Endothelial cell of umbilical vein (primary cell): ENCODE measurements at regions not wholly inside any gene's neighbourhood (a gene's known extent, or its start where the extent isn't known, plus 50 kb on each side); places are given as distances from the start of the nearest gene placed in this dataset.

ENCODE experiments used
- EZH2 ChIP-seq: IDR thresholded peaks from 2 replicates; pipeline ENCODE4 v1.6.1; 2012; ENCODE audit warnings: borderline replicate concordance, low read depth, mild to moderate bottlenecking, moderate library complexity, low read length, inconsistent platforms; ENCODE audit not compliant: severe bottlenecking
- GATA2 ChIP-seq: IDR thresholded peaks from 2 replicates; pipeline ENCODE4 v1.7.0; 2011; ENCODE audit warnings: low read depth, mild to moderate bottlenecking, moderate library complexity, mixed read lengths, low read length; ENCODE audit not compliant: insufficient read length, insufficient read depth
- JUN ChIP-seq: IDR thresholded peaks from 2 replicates; pipeline ENCODE4 v1.6.1; 2011; ENCODE audit warnings: borderline replicate concordance, low read depth; ENCODE audit not compliant: insufficient read length, insufficient read depth
- MAX ChIP-seq: IDR thresholded peaks from 2 replicates; pipeline ENCODE4 v1.6.1; 2011; ENCODE audit not compliant: insufficient read depth, insufficient read length
- POLR2A ChIP-seq: IDR thresholded peaks from 2 replicates; pipeline ENCODE4 v1.6.1; 2012; ENCODE audit warnings: low read depth, mild to moderate bottlenecking, control low read depth, low read length
- POLR2AphosphoS5 ChIP-seq: IDR thresholded peaks from 2 replicates; pipeline ENCODE4 v1.6.1; 2012; ENCODE audit warnings: low read depth, mild to moderate bottlenecking, control low read depth, low read length, moderate library complexity; ENCODE audit not compliant: insufficient read depth
- TF ChIP-seq, protein P1 (sequence below), 2 donors: IDR thresholded peaks; 1 replicate in 1 of 2; 2 replicates in 1 of 2; pipeline ENCODE4 v1.5.1; 2011; ENCODE audit warnings: low read length in 2 of 2, mild to moderate bottlenecking in 2 of 2, moderate library complexity in 2 of 2, control low read depth in 1 of 2, inconsistent platforms in 1 of 2, low read depth in 1 of 2; ENCODE audit not compliant: insufficient read depth in 1 of 2; ENCODE audit errors: extremely low read depth in 1 of 2

DNA sequence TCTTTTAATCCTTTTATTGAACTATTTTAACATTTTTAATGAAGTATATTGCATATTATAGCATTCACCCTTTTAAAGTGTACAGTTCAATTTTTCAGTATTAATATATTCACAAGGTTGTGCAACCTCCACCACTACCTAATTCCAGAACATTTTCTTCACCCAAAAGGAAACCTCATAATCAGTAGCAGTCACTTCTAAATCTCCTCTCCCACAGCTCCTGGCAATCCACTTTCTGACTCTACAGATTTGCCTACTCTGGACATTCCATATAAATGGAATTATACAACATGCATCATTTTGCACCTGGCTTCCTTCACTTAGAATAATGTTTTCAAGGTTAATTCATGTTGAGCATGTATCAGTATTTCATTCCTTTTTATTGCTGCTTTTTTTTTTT, 55.0 kb upstream of the HRH1 start:
- TF ChIP-seq, protein P1, sequence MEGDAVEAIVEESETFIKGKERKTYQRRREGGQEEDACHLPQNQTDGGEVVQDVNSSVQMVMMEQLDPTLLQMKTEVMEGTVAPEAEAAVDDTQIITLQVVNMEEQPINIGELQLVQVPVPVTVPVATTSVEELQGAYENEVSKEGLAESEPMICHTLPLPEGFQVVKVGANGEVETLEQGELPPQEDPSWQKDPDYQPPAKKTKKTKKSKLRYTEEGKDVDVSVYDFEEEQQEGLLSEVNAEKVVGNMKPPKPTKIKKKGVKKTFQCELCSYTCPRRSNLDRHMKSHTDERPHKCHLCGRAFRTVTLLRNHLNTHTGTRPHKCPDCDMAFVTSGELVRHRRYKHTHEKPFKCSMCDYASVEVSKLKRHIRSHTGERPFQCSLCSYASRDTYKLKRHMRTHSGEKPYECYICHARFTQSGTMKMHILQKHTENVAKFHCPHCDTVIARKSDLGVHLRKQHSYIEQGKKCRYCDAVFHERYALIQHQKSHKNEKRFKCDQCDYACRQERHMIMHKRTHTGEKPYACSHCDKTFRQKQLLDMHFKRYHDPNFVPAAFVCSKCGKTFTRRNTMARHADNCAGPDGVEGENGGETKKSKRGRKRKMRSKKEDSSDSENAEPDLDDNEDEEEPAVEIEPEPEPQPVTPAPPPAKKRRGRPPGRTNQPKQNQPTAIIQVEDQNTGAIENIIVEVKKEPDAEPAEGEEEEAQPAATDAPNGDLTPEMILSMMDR (IDR thresholded peaks at IDR 0.05; ENCODE audit: extremely low read depth in 1 of 2, insufficient read depth in 1 of 2, low read depth in 1 of 2, low read length in 2 of 2), result no peak
- TF ChIP-seq POLR2A (no peak), POLR2AphosphoS5 (no peak), MAX (no peak), GATA2 (no peak), EZH2 (no peak), JUN (no peak)
